HG02623 (cell line): ENCODE measurements at regions not wholly inside any gene's neighbourhood (a gene's known extent, or its start where the extent isn't known, plus 50 kb on each side); places are given as distances from the start of the nearest gene placed in this dataset.
"Not testable (repeated sequence)": the region's sequence is repeated elsewhere in the genome, so short reads cannot be mapped to it uniquely, and the experiment has no call there.

Experiments
- ATAC-seq: cut with Tn5 transposase; IDR thresholded peaks from one replicate; pipeline ENCODE4 v1.9.1; 2021; ENCODE audit warnings: moderate library complexity; ENCODE audit not compliant: unreplicated experiment

DNA sequence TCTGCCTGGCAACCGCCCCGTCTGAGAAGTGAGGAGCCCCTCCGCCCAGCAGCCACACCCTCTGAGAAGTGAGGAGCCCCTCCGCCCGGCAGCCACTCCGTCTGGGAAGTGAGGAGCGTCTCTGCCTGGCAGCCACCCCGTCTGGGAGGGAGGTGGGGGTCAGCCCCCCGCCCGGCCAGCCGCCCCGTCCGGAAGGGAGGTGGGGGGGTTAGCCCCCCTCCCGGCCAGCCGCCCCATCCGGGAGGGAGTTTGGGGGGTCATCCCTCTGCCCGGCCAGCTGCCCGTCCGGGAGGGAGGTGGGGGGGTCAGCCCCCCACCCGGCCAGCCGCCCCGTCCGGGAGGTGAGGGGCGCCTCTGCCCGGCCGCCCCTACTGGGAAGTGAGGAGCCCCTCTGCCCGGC is 269.0 kb downstream of the FAM72C start:
- not testable (repeated sequence) for ATAC-seq

DNA sequence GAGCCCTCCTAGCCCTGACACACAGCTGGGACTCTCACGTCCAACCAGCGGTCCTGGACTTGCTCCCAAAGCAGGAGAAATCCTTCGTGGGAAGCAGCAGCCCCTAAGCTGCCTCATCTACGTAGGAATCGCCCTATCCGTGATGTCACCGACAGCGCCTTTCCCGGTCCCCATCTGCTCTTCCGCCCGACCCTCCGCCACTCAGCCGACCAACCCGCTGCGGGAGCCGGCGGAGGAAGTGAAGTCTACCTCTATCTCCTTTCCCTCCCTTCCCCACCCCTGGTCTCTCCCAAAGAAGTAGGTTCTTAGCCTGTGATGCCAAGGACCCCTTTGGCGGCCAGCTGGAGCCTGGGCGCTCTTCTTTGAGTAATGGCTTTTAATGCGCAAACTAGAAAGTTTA is 272.1 kb downstream of the FAM72C start:
- ATAC-seq: no peak

DNA sequence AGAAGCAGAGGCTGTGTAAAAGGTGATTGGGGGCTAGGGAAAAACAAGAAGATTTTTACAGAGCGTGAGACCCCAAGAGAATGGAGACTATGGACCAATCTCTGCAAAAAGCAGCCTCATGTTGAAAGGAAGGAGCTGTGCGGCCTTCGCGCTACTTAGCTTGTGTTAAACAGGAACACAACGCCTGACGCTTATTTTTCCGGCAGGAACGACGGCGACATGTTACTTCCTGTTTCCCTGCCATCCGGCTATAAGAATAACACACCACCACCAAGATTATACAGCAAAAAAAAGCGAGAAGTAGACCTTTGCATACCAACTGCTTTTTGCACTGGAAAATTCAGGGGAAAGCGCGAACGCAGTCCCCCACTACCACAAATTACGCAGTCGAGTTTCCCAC is 272.7 kb downstream of the FAM72C start:
- no peak for ATAC-seq

DNA sequence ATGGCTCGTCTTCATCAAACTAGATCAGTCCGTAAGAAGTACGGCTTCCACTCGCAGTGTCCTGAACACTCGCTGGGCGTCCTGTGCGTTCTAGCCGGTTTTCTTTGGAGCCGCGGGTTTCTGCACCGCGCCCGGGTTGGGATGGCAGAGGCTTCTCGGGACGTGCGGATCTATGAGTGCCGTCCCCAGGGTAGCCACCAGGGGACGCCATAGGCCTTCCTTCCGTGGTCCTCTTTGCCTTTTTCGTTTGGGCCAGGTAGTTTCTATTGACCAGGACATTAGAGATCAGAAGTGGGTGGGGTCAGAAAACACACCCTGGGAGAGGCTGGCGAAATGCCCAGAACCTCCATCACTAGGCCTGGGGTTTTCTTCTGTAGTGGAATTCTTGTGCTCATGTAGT is 273.8 kb downstream of the FAM72C start:
- ATAC-seq: no peak

DNA sequence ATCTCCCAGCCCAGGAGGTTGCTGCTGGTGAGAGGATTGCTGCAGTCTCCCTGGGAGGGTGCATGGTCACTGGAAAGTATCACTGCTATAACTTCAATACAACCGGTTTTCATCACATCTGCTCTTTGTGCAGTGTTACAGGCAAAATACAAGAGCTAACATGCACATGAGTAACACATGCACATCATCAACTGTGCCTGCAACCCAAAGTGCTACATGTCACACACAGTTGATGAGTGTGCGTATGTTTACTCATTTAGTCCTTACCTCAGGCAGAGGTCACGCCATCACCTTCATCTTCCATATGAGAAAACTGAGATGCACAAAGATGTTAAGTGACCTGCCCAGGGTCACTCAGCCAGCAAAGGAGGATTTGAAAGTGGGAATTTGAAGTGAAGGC is 277.7 kb downstream of the FAM72C start:
- ATAC-seq: no peak

DNA sequence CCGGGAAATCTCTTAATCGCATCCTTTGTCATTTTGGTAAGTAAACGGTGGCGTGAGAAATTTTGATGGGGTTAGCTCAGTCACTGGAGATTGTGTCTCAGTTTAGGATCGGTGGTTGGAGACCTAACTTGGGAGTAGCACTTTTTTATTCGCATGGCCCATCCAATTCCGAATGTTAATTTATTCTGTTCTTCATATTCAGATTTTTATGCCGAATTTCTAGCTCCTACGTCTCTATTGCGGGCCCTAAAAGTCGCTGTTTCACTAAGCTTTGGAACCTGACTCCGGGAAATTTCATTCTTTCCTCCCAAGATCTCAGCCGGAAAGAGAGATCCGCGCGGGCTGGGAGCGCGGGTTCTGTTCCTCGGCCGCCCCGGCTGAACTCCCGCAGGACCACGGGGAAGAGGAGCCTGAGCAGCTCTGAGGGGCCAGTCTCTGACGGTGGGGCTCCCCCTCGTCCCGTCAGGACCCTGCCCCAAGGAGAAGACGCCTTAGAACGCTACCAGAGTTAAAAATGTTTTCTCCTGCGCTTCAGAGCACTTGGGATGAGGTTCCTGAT is 279.7 kb downstream of the FAM72C start:
- ATAC-seq: no peak

DNA sequence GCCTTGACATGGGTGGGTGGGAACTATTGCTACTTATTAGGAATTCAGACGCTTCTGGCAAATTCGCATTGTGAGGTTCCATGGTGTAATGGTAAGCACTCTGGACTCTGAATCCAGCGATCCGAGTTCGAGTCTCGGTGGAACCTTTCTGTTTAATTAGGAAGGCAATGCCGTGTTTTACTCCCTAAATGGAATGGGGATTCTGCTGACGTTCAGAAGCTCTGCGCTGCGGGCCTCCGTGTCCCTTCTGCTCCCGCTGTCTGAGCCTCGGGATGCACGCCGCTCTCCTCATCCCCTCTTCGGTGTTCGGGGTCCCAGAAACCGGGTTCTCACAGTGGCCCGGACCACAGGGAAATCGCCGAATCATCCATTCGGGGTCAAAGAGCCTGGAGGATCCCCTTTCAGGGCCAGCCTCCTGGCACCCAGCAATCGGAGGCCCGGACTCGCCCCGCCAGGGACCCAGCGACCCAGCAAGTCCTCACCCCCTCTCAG is 280.3 kb downstream of the FAM72C start:
- ATAC-seq: no peak

DNA sequence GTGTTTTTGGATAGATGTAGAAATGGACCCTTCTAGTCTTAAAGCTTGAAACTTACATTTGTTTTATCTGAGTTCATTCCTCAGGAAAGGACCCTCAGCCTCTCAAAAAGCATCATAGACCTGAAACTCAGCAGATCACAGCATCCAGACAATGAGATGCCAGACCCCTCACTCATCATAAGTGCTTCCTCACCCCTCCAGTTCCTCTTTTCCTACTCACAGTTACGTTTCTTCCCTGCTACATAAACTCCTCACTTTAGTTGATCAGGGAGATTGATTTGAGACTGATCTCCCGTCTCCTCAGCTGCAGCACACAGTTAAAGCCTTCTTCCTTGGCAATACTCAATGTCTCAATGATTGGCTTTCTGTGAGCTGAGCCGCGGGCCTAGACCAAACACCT is 282.0 kb downstream of the FAM72C start:
- no peak for ATAC-seq

DNA sequence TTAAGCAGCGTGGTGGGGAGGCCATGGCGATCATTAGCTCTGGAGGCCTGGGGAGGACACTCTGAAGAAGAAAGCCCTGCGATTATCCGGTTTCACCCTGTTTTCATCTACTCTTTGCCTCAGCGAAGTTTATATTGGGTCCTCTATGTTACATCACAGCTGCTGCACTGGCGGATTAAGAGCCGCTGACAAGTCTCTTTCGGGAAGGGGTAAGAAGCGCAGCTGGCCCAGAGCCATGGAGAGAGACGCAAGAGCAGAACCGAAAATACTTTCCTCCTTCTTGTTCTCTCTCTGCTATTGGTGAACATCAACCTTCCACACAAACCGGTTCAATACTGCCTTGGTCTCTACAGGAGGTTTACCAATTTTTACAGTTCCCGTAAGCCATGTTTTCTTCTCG is 291.5 kb downstream of the FAM72C start:
- no peak for ATAC-seq

DNA sequence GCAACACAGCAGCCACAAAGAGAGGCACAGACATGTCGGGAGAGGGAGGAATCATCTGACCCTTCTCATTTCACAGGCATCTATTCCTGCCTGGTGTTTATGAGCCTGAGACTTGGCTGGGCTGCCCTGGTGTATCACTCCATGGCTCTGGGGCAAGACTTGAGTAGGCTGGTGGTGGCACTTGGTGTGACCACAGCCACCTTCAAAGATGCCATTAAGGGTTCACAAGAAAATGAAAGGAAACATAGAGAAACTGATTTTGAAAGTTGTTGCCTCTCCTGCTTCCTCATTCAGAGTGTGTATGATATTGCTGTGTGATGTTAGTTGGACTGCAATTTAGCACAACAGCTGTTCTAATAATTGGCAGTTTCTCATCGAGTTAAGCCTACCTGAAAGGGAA is 298.8 kb downstream of the FAM72C start:
- no peak for ATAC-seq

DNA sequence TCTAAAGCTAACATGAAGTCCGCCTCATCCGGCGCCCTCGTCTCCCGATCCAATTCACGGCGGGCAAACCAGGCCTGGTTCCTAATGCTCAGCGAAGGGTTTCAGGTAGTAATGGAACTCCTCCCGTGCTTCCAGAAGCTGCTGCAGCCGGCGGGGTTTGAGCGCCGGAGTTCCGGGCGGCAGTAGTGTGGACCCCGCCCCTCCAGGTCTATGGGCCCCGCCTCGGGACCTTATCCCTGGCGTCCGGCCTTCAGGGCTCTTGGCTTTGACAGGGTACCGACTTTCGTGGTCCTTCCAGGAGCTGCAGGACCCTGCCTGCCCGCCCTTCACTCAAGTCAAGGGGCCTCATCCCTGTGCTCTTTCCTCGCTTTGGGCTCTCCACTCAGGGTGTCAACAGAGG is 304.1 kb downstream of the FAM72C start:
- ATAC-seq: no peak

DNA sequence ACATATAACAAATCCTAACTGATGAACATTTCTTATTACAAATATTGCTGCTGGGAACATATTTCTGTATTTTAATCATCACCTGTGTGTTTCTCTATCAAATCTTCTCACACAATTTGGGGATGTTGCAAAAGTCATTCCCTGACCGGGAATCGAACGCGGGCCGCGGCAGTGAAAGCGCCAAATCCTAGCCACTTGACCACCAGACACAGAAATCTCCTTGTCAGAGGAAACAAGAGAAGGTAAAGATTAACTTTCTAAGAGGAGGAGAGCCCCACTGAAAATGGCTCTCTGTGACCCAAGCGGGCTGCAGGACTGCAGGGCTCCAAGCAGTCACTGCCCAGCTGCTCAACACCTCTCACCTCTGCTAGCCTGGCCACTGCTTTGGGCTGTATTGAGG is 304.9 kb downstream of the FAM72C start:
- no peak for ATAC-seq

DNA sequence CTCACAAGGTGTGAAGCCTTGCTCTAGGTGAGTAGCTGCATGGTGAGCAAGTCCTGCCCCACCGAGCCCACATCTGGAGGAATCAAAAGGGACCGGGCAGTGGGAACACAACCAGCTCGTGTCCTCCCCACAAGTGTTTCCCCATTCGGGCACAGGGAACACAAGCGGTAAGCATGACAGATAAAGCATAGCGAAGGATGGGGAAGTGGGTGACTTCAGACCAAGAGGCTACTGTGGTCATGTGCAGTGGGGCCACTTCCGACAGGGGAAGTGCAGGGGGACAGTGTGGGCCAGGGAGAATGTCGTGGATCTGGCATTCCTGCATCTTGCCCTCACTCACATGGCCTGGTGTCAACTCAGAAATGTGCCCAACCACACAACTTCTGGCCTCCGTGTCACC is 306.2 kb downstream of the FAM72C start:
- no peak for ATAC-seq

DNA sequence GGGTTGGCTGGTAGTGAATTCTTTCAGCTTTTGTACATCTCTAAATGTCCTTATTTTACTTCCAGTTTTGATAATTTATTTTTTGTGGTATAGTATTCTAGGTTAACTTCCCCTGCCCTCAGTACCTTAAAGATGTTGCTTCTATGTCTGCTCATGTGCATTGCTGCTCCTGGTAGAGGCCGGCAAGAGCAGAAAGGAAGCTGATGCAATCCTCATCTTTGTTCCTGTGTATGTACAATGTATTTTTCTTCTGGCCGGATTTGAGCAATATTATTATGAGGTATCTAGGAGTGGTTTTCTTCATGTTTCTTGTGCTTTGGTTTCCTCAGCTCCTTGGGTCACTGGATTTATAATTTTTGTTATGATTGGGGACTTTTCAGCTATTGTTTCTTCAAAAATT is 308.7 kb downstream of the FAM72C start:
- not testable (repeated sequence) for ATAC-seq

DNA sequence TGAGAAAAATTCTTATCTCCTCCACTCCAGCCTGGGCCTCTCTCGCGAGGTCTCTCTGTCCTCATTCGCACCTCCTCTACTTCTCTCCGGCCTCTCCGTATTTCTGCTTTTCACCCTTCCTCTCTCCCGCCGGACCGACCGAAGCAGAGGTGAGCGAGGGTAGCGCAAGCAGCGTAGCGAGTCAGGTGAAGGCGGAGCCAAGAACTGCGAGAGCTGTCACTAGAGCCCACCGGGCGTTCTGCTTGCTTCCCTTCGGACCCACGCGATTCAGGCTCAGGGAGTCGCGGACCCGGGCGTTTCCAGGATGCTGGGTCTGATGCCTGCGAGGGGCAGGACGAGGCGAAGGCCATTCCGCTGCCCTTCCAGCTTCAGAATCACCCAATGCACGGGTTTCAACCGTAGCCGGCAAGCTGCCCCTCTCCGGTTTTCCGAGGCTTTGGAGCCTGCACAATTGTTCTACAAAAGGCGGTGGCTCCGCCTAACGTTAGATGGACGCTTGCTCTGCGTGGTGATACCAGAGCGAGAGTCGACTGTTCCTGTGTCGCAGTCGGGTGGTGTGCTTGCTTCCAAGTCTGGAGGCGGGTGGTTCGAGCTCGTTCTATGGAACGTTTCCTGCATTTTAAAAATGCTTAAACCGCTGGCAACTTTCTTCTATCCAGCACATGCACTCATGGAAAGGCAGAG is 310.2 kb downstream of the FAM72C start:
- no peak for ATAC-seq

DNA sequence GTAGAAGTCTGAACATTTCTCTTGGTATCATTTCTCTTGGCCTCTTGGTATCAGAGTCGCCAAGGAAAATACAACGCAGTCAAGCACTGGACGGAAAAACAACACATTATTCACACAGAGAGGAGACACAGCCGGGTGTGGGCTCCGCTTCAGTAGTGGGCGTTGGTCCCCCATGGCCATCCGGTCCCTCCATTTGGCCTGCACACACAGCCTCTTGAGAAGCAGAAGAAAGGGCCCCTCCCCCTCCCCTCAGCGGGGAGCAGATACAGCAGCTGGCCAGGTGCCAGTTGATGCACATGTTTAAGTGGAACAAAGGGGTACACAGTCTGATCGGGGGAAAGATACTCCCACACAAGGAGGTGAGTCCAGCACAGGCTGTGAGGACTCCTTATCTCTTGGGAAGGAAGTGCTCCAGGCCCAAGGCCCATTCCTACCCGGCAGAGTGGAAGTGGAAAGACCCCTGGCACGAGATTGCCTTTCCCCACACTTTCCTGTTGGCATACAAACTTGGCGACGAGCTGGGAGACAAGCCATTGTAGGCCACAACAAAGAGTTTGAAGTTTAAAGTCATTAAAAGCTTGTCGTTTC is 311.3 kb downstream of the FAM72C start:
- no peak for ATAC-seq

DNA sequence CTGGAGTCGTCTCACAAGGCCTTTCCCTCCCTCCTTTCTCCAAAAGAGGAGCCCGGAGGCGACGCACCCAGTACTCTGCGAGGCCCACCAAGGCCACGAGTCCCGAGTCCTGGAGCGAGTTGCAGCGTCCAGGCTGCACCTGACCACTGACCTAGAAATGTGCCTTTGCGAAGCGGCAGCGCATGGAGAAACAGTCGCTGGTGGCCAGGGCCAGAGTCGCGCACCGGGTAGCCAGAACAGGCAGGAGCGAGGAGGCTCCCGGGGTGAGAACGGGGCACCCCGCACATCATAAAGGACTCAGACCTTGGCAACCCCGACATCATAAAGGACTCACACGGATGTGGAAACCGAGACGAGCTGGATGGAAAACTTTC is 318.4 kb downstream of the FAM72C start:
- ATAC-seq: no peak

DNA sequence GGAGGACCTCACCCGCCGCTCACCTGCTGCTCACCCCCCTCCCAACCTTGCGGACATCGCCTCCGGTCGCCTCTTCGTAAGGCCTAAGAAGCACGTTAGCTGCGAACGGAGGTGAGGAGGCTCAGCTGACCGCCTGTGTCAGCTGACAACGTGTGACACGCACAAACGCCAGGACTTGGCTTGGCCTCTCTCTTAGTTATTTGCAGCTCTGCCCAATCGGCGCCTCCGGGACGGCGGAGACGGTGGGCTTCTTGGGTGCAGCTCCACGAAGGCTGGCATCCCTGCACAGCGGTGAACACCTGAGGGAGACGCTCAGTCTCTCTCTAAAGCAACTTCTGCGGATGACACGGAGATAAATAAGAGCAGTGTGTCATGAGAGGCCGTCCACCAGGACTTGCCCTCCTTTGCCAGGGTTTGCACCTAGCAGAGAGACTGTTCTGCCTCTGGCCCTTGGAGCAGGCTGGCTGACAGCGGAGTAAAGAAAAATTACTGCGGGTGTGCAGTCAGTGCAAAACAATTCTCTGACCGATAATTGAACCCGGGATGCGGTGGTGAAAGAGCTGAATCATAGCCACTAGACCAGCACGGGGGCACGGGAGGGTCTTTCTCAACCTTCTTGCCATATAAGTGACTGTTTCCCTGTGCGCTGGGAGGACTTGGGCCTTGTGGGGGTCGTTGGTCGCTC is 318.9 kb downstream of the FAM72C start:
- ATAC-seq: no peak

DNA sequence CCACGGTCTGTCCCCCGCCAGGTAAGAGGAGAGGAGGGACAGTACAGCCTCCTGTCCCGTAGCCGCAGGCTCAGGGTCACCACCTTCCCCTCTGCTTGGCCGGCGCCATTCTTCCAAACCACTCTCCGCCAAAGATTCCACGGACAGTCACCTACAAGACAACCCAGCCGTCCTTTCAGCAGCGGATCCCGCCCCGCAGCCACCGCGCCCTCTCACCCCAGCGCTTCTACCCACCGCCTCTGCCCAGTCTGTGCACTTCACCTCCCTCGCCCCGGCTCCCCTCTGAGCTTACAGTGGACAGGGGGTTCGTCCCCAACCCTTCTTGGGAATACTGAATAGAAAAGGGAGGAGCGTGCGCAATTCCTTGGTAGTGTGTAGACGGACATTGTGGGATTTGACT is 319.6 kb downstream of the FAM72C start:
- no peak for ATAC-seq

DNA sequence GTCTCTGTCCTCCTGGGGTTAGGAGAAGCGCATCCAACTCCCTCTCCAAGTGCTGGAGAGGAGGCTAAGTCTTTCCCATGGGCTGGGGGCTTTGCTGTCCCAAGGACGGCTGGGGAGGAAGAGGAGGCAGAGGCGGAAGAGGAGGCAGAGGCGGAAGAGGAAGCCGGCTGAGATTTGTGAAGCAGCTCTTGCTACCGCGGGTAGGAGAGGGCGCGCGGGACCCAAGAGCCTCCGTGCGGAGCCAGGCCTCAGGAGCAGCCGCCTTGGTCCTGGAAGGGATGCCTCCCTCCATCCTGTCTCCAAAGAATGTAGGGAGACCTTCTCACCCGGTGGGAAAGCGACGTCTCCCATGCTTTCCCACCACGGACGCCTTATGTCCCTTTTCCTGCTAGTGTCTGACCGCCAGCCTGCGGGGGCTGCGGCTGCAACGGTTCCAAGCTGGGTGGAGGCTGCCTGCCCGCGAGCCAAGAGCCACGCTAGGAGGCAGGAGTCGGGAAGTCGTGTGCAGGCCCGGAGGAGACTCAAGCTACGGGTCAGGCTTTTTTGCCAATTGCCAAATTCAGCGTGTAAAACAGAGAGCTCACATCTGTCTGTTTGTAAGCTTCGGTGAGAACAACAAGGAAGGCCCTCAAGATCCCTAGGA is 320.3 kb downstream of the FAM72C start:
- no peak for ATAC-seq

DNA sequence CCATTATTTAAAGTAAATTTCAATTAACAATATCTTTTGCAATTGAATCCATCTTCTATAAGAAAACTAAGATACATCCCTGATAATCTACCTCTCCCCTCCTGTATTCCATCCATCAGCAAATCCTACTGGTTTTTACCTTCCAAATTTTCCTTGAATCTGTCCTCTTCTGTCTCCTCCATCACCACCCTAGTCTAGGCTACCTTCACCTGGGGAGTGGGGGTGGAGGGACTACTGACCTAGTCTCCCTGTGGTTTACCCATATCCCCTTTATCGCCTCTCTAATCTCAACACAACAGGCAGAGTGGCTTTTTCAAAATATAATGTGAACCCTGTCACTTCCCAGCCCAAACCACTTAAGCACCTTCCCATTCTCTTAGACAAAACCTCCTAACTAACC is 327.8 kb downstream of the FAM72C start:
- ATAC-seq: not testable (repeated sequence)
